Fibroblast of peridontal ligament (primary cell): ENCODE measurements at regions not wholly inside any gene's neighbourhood (a gene's known extent, or its start where the extent isn't known, plus 50 kb on each side); places are given as distances from the start of the nearest gene placed in this dataset.
"Not testable (repeated sequence)": the region's sequence is repeated elsewhere in the genome, so short reads cannot be mapped to it uniquely, and the experiment has no call there.

Experiments
- DNase-seq: peaks from one replicate; pipeline ENCODE4 v3.0.0-alpha.2; 2010; ENCODE audit errors: extremely low read depth

GRCh38 chr4:131883181-131883580 lies 1265.9 kb upstream of the PCDH10 start:
- peak; percentile 32 for DNase-seq

DNA sequence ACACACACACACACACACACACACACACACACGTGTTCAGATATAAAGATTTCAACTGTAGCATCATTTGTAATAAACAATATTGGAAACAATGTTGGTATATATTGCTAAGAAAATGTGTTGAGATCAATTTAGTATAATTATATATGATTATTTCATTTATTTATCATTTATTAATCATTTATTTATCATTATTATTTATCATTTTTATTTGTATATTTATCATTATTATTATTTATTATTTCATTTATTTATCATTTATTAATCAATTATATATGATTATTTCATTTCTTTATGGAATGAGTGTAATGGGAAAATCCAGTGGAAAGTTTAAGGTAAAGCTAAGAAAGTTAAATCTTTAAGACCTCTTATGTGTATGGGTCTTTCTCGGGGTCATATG lies 1223.4 kb upstream of the PCDH10 start:
- not testable (repeated sequence) for DNase-seq

DNA sequence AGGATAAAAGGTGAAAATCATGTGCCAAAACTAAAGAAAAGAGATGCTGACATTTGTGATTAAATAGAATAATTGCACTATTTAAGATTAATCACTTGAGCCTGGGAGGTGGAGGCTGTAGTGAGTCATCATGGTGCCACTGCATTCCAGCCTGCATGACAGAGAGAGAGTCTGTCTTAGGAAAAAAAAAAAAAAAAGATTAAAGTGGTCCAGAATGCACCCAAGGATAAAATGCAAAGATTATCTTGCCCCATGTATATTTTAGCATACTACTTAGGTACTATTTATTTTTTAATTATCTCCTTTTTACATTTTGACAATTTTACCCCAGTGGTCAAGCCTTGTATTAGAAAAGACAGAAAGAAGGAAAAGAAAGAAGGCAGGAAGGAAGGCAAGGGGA lies 1181.4 kb upstream of the PCDH10 start:
- peak; percentile 7 for DNase-seq

DNA sequence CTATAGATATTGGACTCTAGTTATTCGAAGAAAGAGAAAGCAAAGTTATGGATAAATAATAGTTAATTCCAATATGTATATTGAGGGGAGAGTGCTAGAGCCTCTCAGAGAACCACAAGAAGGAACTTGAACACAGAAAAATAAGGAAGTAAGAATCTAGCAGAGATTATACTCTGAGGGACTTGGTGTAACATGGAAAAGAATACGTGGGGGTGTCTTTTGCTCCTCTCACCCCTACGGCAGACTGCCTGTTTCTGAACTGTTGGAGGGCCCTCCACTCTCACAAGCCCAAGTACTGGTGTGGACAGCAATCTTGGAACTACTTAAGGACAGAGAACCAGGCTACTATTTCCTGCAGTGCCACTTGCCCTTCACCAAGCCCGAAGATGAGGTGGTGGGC lies 1174.4 kb upstream of the PCDH10 start:
- DNase-seq: no peak

GRCh38 chr4:131975276-131976132 lies 1173.6 kb upstream of the PCDH10 start:
- not testable (repeated sequence) for DNase-seq

GRCh38 chr4:131976133-131977002 lies 1172.7 kb upstream of the PCDH10 start:
- not testable (repeated sequence) for DNase-seq

DNA sequence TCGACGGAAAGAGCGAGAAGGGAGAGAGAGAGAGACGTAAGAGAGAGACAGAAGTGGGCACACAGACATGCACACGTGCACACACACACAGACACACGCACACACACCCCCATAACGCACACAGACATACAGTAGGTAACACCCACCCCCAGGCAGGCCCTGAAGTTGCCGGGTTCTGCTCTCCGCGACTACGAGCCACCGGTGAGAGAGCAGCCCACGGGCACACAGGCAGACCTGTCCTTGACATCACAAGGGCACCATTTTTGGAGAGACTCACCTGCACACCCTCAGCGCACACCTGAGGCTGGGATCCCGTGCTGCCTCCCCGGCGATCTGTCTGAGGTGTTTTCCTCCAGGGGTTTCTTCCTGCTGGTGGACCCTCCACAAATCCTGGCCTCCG lies 1171.0 kb upstream of the PCDH10 start:
- no peak for DNase-seq

DNA sequence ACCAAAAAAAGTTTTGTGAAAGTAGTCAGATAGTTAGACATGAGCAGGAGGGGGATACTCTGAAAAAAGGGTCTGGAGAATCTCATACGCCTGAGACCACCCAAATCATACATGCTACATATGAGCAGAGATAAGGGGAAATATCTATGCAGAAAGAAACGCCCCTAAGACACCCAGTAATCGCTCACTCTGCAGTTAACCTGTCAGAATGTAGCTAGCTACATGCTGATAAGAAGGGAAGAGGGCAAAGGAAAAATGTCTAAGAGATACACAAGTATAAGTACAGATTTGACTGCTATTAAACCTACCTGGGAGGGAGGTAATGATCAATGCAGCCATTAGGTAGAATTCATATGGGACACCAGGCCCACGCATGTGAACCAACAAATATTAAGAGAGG lies 1159.5 kb upstream of the PCDH10 start:
- no peak for DNase-seq

- peak; percentile 6 for DNase-seq
Measured at GRCh38 chr4:132001542-132001941, 1147.6 kb upstream of the PCDH10 start.

DNA sequence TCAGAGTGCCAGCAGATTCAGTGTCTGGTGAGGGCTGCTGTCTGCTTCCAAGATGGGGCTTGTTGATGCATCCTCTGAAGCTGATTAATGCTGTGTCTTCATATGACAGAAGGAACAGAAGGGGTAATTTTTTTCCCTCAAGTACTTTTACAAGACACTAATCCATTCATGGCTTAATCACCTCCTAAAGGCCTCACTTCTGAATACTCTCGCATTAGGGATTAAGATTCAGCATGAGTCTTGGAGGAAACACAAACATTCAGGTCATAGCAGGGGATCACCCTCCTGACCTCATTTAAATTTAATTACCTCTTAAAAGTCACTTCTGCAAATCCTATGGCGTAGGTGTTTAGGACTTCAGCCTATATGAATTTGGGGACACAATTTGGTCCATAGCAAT lies 1145.5 kb upstream of the PCDH10 start:
- no peak for DNase-seq

GRCh38 chr4:132015321-132015720 lies 1133.8 kb upstream of the PCDH10 start:
- DNase-seq: no peak

- DNase-seq: no peak
Measured at GRCh38 chr4:132016703-132017350, 1132.3 kb upstream of the PCDH10 start.

DNA sequence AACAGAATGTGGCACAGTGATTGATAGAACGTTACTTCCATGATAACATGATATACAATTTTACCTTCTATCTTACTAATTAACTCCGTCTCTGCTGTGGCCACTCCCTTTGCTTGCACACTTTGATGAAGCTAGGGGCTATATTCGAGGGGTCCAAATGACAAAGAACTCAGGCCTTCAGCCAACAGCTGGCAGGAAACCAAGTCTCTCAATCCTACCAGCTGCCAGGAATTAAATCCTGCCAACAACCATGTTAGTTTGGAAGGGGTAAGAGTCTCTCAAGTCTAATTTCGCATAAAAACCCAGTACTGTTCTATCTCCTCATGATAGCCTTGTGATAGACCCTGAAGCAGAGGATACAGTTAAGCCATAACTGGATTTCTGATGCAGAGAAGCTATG lies 1122.9 kb upstream of the PCDH10 start:
- DNase-seq: no peak

GRCh38 chr4:132026816-132027215 lies 1122.3 kb upstream of the PCDH10 start:
- no peak for DNase-seq

DNA sequence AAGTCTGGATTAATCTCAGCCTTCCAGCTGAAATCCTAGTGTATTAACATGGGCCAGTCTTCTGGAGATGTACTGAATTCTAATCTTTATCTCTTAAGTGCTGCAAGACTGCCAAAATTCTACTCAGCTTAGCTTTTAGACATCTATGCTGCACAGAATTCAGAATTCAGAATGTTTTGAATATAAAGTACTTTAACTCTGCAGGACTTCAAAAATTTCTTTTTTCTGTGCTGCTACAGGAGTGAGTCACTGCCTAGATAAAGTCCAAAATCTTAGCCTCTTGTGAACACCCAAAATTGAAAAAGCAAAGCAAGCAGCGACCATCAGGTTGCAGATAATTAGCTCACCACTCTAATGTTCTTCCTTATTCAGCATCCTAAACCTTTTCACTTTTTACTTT lies 1092.6 kb upstream of the PCDH10 start:
- DNase-seq: peak; percentile 7

DNA sequence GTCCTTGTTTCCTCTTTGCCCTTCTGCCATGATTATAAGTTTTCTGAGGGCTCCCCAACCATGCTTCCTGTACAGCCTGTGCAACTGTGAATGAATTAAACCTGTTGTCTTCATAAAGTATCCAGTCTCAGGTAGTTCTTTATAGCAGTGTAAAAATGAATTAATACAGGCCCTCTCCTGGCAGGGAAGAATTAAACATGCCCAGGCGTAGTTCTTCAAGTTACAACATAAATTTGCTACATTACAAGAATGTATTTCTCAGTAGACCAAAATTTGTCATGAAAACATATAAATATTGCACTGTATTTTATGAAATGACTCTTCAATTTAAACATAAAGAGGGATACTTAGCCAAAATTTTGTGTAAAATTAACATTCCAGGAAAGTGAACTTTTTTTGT lies 1089.9 kb upstream of the PCDH10 start:
- DNase-seq: no peak

DNA sequence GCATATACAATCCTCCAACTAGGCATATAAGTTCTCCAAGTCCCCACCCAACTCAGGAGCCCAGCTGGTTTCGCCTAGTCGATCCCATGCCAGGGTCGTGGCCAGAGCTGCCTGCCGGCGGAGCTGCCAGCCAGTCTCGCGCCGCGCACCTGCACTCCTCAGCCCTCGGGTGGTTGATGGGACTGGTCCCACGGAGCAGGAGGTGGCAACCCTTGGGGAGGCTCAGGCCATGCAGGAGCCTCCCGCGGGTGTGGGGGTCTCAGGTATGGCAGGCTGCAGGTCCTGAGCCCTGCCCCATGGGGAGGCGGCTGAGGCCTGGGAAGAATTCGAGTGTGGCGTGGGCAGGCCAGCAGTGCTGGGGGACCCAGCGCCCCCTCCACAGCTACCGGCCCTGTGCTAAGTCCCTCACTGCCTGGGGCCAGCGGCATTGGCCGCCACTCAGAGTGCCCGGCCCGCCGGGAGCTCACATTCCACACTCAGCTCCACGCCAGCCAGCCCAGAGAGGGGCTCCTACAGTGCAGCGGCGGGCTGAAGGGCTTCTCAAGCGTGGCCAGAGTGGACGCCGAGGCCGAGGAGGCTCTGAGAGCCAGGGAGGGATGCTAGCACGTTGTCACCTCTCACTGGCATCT lies 1086.4 kb upstream of the PCDH10 start:
- no peak for DNase-seq

DNA sequence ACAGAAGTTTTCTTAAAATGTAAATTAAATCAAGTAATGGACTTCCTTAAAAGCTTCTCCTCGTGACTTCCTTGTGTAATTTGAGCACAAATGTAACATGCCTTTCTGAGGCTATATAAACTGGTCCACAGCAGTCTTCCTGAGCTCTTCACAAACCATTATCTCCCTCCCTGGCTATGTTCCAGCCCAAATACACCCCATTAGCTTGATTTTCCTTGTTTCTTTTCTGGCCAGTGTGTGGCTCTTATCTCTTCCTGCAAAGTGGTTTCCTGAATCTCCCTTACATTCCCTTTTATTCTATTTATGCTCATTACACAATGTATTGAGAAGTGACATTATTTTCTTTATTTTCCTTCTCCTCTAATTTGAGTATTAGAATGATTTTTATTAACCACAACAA lies 1085.3 kb upstream of the PCDH10 start:
- DNase-seq: no peak

- DNase-seq: peak; percentile 15
Measured at GRCh38 chr4:132065940-132066495, 1083.1 kb upstream of the PCDH10 start.

- peak; percentile 12 for DNase-seq
Measured at GRCh38 chr4:132071815-132072214, 1077.3 kb upstream of the PCDH10 start.

DNA sequence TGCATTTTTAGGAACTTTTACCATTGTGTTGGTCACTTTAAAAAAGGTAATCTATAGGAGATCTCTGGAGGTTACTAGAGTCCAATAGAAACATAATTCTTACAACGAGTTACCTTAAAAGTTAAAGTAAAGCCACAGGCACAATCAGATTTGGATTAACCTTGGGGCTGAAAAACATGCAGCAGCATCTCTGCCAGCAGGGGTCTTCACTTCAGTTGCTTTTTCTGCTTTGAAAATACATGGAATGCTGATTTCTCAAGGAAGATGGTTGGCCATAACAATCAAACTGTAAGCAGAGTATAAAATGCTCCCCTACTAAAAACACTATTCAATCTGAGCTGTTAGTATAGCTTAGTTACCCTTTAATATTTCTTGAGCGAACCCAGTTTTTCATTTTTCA lies 1072.3 kb upstream of the PCDH10 start:
- DNase-seq: no peak

GRCh38 chr4:132085105-132085504 lies 1064.0 kb upstream of the PCDH10 start:
- DNase-seq: no peak
